HCT116 (cell line): ENCODE measurements at regions not wholly inside any gene's neighbourhood (a gene's known extent, or its start where the extent isn't known, plus 50 kb on each side); places are given as distances from the start of the nearest gene placed in this dataset.

Experiments used
- ATAC-seq: fragments of 200-7000 bp; cut with Tn5 transposase; 2 replicates; pipeline ENCODE4 v1.9.1; 2020; ENCODE audit warnings: mild to moderate bottlenecking, moderate library complexity
- BruUV-seq: library from RNA; stranded (reverse); fragments of 400-500 nt; replicated peaks from 2 replicates; lab custom pipeline; 2021; lab: Mats Ljungman, UMichigan
- CTCF ChIA-PET: fragments of 300-600 bp; sonication (Branson Sonifier 250); formaldehyde crosslinking; loops from one replicate; lab custom pipeline; 2021; ENCODE audit warnings: antibody characterized with exemption; lab: Charles Lee
- POLR2A ChIA-PET: fragments of 300-600, 350-600 bp; sonication (Branson Sonifier 250); formaldehyde crosslinking; loops from one replicate; lab custom pipeline; 2021; ENCODE audit warnings: antibody characterized with exemption; lab: Charles Lee
- RAD21 ChIA-PET, 2 experiments: fragments of 300-600 bp; sonication (Branson Sonifier 250); formaldehyde crosslinking; loops; one replicate each; lab custom pipeline; 2023; ENCODE audit warnings: low total read pairs in 2 of 2; ENCODE audit not compliant: uncharacterized antibody in 2 of 2, unreplicated experiment in 2 of 2, low non-redundant PET in 1 of 2; lab: Charles Lee
- DNase-seq: peaks from one replicate; pipeline ENCODE4 v3.0.0-alpha.2; 2010; ENCODE audit warnings: low read depth, low spot score
- H2AFZ ChIP-seq: fragments of 200-600 bp; shearing (Covaris generic), sonication (generic); 2 replicates; pipeline ENCODE4 v1.6.1; 2017; ENCODE audit warnings: low read depth, mixed run types, mixed read lengths, antibody characterized with exemption, low read length; ENCODE audit not compliant: poor library complexity, severe bottlenecking
- H3K27ac ChIP-seq: 2 replicates; pipeline ENCODE4 v1.5.1; 2012; ENCODE audit warnings: low read depth, low read length
- H3K27me3 ChIP-seq: fragments of 200-600 bp; sonication (generic); 2 replicates; pipeline ENCODE4 v1.6.1; 2016; ENCODE audit warnings: mixed run types, low read length, mixed read lengths; ENCODE audit not compliant: insufficient read depth
- H3K36me3 ChIP-seq, 2 experiments: fragments of 200-500 bp in 1 of 2; fragments of 200-600 bp in 1 of 2; sonication (Bioruptor generic) in 1 of 2; sonication (generic) in 1 of 2; 2 replicates each; pipeline versions ENCODE4 v1.5.1 to v1.6.1; 2014 to 2016; ENCODE audit warnings: low read length in 2 of 2, inconsistent platforms in 1 of 2, mixed read lengths in 1 of 2, mixed run types in 1 of 2; ENCODE audit not compliant: insufficient read depth in 2 of 2, control insufficient read depth in 1 of 2
- H3K4me1 ChIP-seq, 2 experiments: fragments of 200-600 bp in 1 of 2; sonication (generic) in 1 of 2; 2 replicates each; pipeline versions ENCODE4 v1.5.1 to v1.6.1; 2012 to 2017; ENCODE audit warnings: low read length in 2 of 2, inconsistent platforms in 1 of 2, mild to moderate bottlenecking in 1 of 2, mixed read lengths in 1 of 2, mixed run types in 1 of 2, moderate library complexity in 1 of 2; ENCODE audit not compliant: insufficient read depth in 2 of 2, control insufficient read depth in 1 of 2
- H3K4me2 ChIP-seq: fragments of 200-600 bp; sonication (generic); 2 replicates; pipeline ENCODE4 v1.6.1; 2017; ENCODE audit warnings: mixed run types, low read length, mixed read lengths
- H3K4me3 ChIP-seq, 2 experiments: fragments of 200-600 bp in 1 of 2; sonication (generic) in 1 of 2; replicated peaks in 1 of 2; 2 replicates each; pipeline ENCODE4 v1.5.1; 2011 to 2016; ENCODE audit warnings: low read length in 2 of 2, control low read depth in 1 of 2, low read depth in 1 of 2, mild to moderate bottlenecking in 1 of 2, mixed read lengths in 1 of 2, mixed run types in 1 of 2
- H3K79me2 ChIP-seq: fragments of 200-600 bp; sonication (generic); 2 replicates; pipeline ENCODE4 v1.6.1; 2017; ENCODE audit warnings: mild to moderate bottlenecking, mixed run types, low read length, moderate library complexity, mixed read lengths; ENCODE audit not compliant: insufficient read depth
- H3K9ac ChIP-seq: fragments of 200-600 bp; sonication (generic); 2 replicates; pipeline ENCODE4 v1.6.1; 2016; ENCODE audit warnings: low read length, mixed read lengths
- H3K9me2 ChIP-seq: fragments of 200-600 bp; sonication (generic), shearing (Covaris generic); 2 replicates; pipeline ENCODE4 v1.6.1; 2017; ENCODE audit warnings: mixed run types, mild to moderate bottlenecking, moderate library complexity; ENCODE audit not compliant: insufficient read depth
- H3K9me3 ChIP-seq, 2 experiments: fragments of 200-500 bp in 1 of 2; fragments of 200-600 bp in 1 of 2; sonication (Bioruptor generic) in 1 of 2; sonication (generic) in 1 of 2; 2 replicates each; pipeline ENCODE4 v1.6.1; 2014 to 2017; ENCODE audit warnings: low read length in 2 of 2, mixed read lengths in 2 of 2, inconsistent platforms in 1 of 2, low read depth in 1 of 2, mild to moderate bottlenecking in 1 of 2, mixed run types in 1 of 2, moderate library complexity in 1 of 2; ENCODE audit not compliant: control insufficient read depth in 1 of 2, insufficient read depth in 1 of 2
- H4K20me1 ChIP-seq: fragments of 200-600 bp; sonication (generic), shearing (Covaris generic); 2 replicates; pipeline ENCODE4 v1.6.1; 2017; ENCODE audit warnings: mixed run types, mild to moderate bottlenecking, moderate library complexity; ENCODE audit not compliant: insufficient read depth
- CBX3 ChIP-seq: IDR thresholded peaks from 2 replicates; pipeline ENCODE4 v1.6.1; 2012; ENCODE audit warnings: low read depth
- CEBPB ChIP-seq: IDR thresholded peaks from 2 replicates; pipeline ENCODE4 v1.6.1; 2012; ENCODE audit warnings: low read depth
- ELF1 ChIP-seq: IDR thresholded peaks from 2 replicates; pipeline ENCODE4 v1.6.1; 2012; ENCODE audit warnings: low read depth, borderline replicate concordance
- EZH2 ChIP-seq: fragments of 200-600 bp; sonication (generic); IDR thresholded peaks from 2 replicates; pipeline ENCODE4 v1.6.1; 2017; ENCODE audit warnings: antibody characterized with exemption, mixed run types
- EZH2phosphoT487 ChIP-seq: fragments of 200-600 bp; IDR thresholded peaks from 2 replicates; pipeline ENCODE4 v1.6.1; 2018; ENCODE audit warnings: antibody characterized with exemption, borderline replicate concordance
- FOSL1 ChIP-seq: IDR thresholded peaks from 2 replicates; pipeline ENCODE4 v1.6.1; 2012; ENCODE audit warnings: low read depth
- POLR2A ChIP-seq: IDR thresholded peaks from 2 replicates; pipeline ENCODE4 v1.7.0; 2011; ENCODE audit warnings: borderline replicate concordance; ENCODE audit not compliant: insufficient read depth, insufficient read length; ENCODE audit errors: extremely low read depth
- POLR2AphosphoS5 ChIP-seq: IDR thresholded peaks from 2 replicates; pipeline ENCODE4 v1.6.1; 2011; ENCODE audit warnings: mild to moderate bottlenecking, low read depth, low read length, moderate library complexity
- RAD21 ChIP-seq: IDR thresholded peaks from 2 replicates; pipeline ENCODE4 v1.6.1; 2012; ENCODE audit warnings: low read depth, mild to moderate bottlenecking
- SRF ChIP-seq: IDR thresholded peaks from 2 replicates; pipeline ENCODE4 v1.6.1; 2012; ENCODE audit warnings: low read depth
- TCF7L2 ChIP-seq: IDR thresholded peaks from 2 replicates; pipeline ENCODE4 v1.7.0; 2011; ENCODE audit warnings: borderline replicate concordance, inconsistent platforms; ENCODE audit not compliant: insufficient read depth, insufficient read length; ENCODE audit errors: extremely low read depth
- YY1 ChIP-seq: IDR thresholded peaks from 2 replicates; pipeline ENCODE4 v1.6.1; 2011; ENCODE audit warnings: low read length, low read depth, moderate library complexity, mild to moderate bottlenecking; ENCODE audit not compliant: insufficient replicate concordance; ENCODE audit errors: extremely low read depth
- ZFX ChIP-seq: fragments of 450-650 bp; IDR thresholded peaks from 2 replicates; pipeline ENCODE4 v1.6.1; 2017
- ZNF274 ChIP-seq: fragments of 200-500 bp; sonication (Bioruptor generic); IDR thresholded peaks from 2 replicates; pipeline ENCODE4 v1.6.1; 2014; ENCODE audit warnings: mild to moderate bottlenecking, low read depth, low read length, inconsistent platforms
- intact Hi-C: fragments of 100-400 bp; cut with micrococcal nuclease; formaldehyde crosslinking; loops from 2 replicates; pipeline ENCODE4 v1.10.0; 2022
- TF ChIP-seq, protein P1 (sequence below): IDR thresholded peaks from 2 replicates; pipeline ENCODE4 v1.6.1; 2012; ENCODE audit warnings: low read depth

GRCh38 chr18:78928076-78928475 lies 51.5 kb upstream of the SALL3 start:
- TF ChIP-seq POLR2A (no peak), CBX3 (no peak), ELF1 (no peak), TCF7L2 (no peak), RAD21 (no peak)
- TF ChIP-seq, protein P1, sequence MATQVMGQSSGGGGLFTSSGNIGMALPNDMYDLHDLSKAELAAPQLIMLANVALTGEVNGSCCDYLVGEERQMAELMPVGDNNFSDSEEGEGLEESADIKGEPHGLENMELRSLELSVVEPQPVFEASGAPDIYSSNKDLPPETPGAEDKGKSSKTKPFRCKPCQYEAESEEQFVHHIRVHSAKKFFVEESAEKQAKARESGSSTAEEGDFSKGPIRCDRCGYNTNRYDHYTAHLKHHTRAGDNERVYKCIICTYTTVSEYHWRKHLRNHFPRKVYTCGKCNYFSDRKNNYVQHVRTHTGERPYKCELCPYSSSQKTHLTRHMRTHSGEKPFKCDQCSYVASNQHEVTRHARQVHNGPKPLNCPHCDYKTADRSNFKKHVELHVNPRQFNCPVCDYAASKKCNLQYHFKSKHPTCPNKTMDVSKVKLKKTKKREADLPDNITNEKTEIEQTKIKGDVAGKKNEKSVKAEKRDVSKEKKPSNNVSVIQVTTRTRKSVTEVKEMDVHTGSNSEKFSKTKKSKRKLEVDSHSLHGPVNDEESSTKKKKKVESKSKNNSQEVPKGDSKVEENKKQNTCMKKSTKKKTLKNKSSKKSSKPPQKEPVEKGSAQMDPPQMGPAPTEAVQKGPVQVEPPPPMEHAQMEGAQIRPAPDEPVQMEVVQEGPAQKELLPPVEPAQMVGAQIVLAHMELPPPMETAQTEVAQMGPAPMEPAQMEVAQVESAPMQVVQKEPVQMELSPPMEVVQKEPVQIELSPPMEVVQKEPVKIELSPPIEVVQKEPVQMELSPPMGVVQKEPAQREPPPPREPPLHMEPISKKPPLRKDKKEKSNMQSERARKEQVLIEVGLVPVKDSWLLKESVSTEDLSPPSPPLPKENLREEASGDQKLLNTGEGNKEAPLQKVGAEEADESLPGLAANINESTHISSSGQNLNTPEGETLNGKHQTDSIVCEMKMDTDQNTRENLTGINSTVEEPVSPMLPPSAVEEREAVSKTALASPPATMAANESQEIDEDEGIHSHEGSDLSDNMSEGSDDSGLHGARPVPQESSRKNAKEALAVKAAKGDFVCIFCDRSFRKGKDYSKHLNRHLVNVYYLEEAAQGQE, result no peak
- no peak overlapping the region for H3K4me3 ChIP-seq
- DNase-seq, result no peak
- no peaks in the 10 kb centered on the region for H3K4me1 ChIP-seq
- H3K27ac ChIP-seq, result no peak overlapping the region
- ChIA-PET CTCF (no interaction called here), RAD21 (no interaction called here), POLR2A (no interaction called here)
- ATAC-seq, result no peak
- BruUV-seq, result no TSS peak
- H2AFZ ChIP-seq, result no peak overlapping the region
- H4K20me1 ChIP-seq, result no peaks in the 10 kb centered on the region
- H3K9me3 ChIP-seq, result no peaks in the 10 kb centered on the region
- H3K79me2 ChIP-seq, result no peaks in the 10 kb centered on the region
- no peaks in the 10 kb centered on the region for H3K36me3 ChIP-seq
- peaks cover 20% of the 10 kb centered on the region for H3K27me3 ChIP-seq
- no peak overlapping the region for H3K9ac ChIP-seq
- intact Hi-C loops, result no loop called here
- no peaks in the 10 kb centered on the region for H3K9me2 ChIP-seq
- no peak overlapping the region for H3K4me2 ChIP-seq

DNA sequence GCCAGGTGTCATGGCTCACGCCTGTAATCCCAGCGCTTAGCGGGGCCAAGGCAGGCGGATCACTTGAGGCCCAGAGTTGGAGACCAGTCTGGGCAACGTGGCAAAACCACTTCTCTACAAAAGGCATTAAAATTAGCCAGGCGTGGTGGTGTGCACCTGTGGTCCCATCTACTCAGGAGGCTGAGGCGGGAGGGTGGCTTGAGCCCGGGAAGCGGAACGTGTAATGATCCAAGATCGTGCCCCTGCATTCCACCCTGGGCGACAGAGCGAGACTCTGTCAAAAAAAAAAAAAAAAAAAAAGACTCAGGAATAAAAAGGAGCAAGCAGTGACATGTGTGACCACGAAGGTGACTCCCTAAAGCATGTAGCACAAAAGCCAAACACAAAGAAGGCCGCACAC lies 50.1 kb upstream of the SALL3 start:
- CTCF ChIA-PET, result no interaction called here
- RAD21 ChIA-PET, result no interaction called here
- peaks cover 20% of the 10 kb centered on the region for H3K27me3 ChIP-seq
- H3K4me1 ChIP-seq, result no peaks in the 10 kb centered on the region
- no peaks in the 10 kb centered on the region for H3K9me3 ChIP-seq
- POLR2A ChIA-PET, result no interaction called here
- H3K4me2 ChIP-seq, result no peak overlapping the region
- H3K9me2 ChIP-seq, result no peaks in the 10 kb centered on the region
- H3K36me3 ChIP-seq, result no peaks in the 10 kb centered on the region
- no peak overlapping the region for H2AFZ ChIP-seq
- no peak overlapping the region for H3K4me3 ChIP-seq
- no peak for ATAC-seq
- H3K9ac ChIP-seq, result no peak overlapping the region
- intact Hi-C loops, result no loop called here
- no TSS peak for BruUV-seq
- no peak overlapping the region for H3K27ac ChIP-seq
- no peaks in the 10 kb centered on the region for H3K79me2 ChIP-seq
- H4K20me1 ChIP-seq, result no peaks in the 10 kb centered on the region
- no peak for DNase-seq
- TF ChIP-seq ELF1 (no peak), POLR2AphosphoS5 (no peak), EZH2phosphoT487 (no peak), FOSL1 (no peak), YY1 (no peak), CEBPB (no peak), TCF7L2 (no peak), EZH2 (no peak), SRF (no peak), CBX3 (no peak), ZNF274 (no peak), ZFX (no peak), RAD21 (no peak)
- TF ChIP-seq, protein P1, result no peak
